BE2C (cell line): ENCODE measurements at regions not wholly inside any gene's neighbourhood (a gene's known extent, or its start where the extent isn't known, plus 50 kb on each side); places are given as distances from the start of the nearest gene placed in this dataset.

Experiments
- DNase-seq: peaks from one replicate; pipeline ENCODE4 v3.0.0-alpha.2; 2020
- H3K27me3 ChIP-seq: fragments of 250-450 bp; sonication (Bioruptor Pico); 2 replicates; pipeline ENCODE4 v1.5.1; 2020; ENCODE audit warnings: mild to moderate bottlenecking
- H3K36me3 ChIP-seq: fragments of 250-450 bp; sonication (Bioruptor Pico); 2 replicates; pipeline ENCODE4 v1.5.1; 2020; ENCODE audit warnings: mild to moderate bottlenecking
- H3K4me1 ChIP-seq: fragments of 250-450 bp; sonication (Bioruptor Pico); 2 replicates; pipeline ENCODE4 v1.5.1; 2020
- H3K4me3 ChIP-seq: 2 replicates; pipeline ENCODE4 v1.5.1; 2011; ENCODE audit warnings: low read depth, low read length
- H3K9me3 ChIP-seq: fragments of 250-450 bp; sonication (Bioruptor Pico); 2 replicates; pipeline ENCODE4 v1.5.1; 2020
- CTCF ChIP-seq: IDR thresholded peaks from 2 replicates; pipeline ENCODE4 v1.5.1; 2012; ENCODE audit warnings: mild to moderate bottlenecking, low read depth, low read length

GRCh38 chr3:102586485-102586884, 151.7 kb downstream of the ZPLD1 start:
- no peaks in the 10 kb centered on the region for H3K27me3 ChIP-seq
- no peak for DNase-seq
- no peak for TF ChIP-seq CTCF
- no peak overlapping the region for H3K4me3 ChIP-seq
- H3K4me1 ChIP-seq: no peaks in the 10 kb centered on the region
- no peaks in the 10 kb centered on the region for H3K36me3 ChIP-seq
- H3K9me3 ChIP-seq: no peaks in the 10 kb centered on the region

GRCh38 chr3:102593812-102594602, 159.2 kb downstream of the ZPLD1 start:
- no peaks in the 10 kb centered on the region for H3K4me1 ChIP-seq
- no peaks in the 10 kb centered on the region for H3K27me3 ChIP-seq
- TF ChIP-seq CTCF: no peak
- no peak overlapping the region for H3K4me3 ChIP-seq
- H3K9me3 ChIP-seq: no peaks in the 10 kb centered on the region
- DNase-seq: no peak
- H3K36me3 ChIP-seq: no peaks in the 10 kb centered on the region

- Histone ChIP-seq H3K4me1 (no peaks in the 10 kb centered on the region), H3K27me3 (no peaks in the 10 kb centered on the region), H3K4me3 (no peak overlapping the region), H3K9me3 (no peaks in the 10 kb centered on the region), H3K36me3 (no peaks in the 10 kb centered on the region)
- DNase-seq: no peak
- no peak for TF ChIP-seq CTCF
Observed at GRCh38 chr3:102595057-102595456, 160.2 kb downstream of the ZPLD1 start.

- DNase-seq: no peak
- H3K36me3 ChIP-seq: no peaks in the 10 kb centered on the region
- H3K4me1 ChIP-seq: no peaks in the 10 kb centered on the region
- H3K27me3 ChIP-seq: no peaks in the 10 kb centered on the region
- no peak overlapping the region for H3K4me3 ChIP-seq
- no peaks in the 10 kb centered on the region for H3K9me3 ChIP-seq
- TF ChIP-seq CTCF: no peak
Observed at GRCh38 chr3:102599819-102600576, 165.2 kb downstream of the ZPLD1 start.

- no peaks in the 10 kb centered on the region for H3K4me1 ChIP-seq
- H3K4me3 ChIP-seq: no peak overlapping the region
- H3K36me3 ChIP-seq: no peaks in the 10 kb centered on the region
- no peaks in the 10 kb centered on the region for H3K27me3 ChIP-seq
- H3K9me3 ChIP-seq: no peaks in the 10 kb centered on the region
- no peak for DNase-seq
- no peak for TF ChIP-seq CTCF
Observed at GRCh38 chr3:102605153-102605552, 170.3 kb downstream of the ZPLD1 start.

- Histone ChIP-seq H3K4me1 (peaks cover 5% of the 10 kb centered on the region), H3K4me3 (no peak overlapping the region), H3K9me3 (no peaks in the 10 kb centered on the region), H3K27me3 (no peaks in the 10 kb centered on the region), H3K36me3 (no peaks in the 10 kb centered on the region)
- TF ChIP-seq CTCF: no peak
- no peak for DNase-seq
Observed at GRCh38 chr3:102608875-102609274, 174.1 kb downstream of the ZPLD1 start.
